H1 (cell line): ENCODE measurements at regions not wholly inside any gene's neighbourhood (a gene's known extent, or its start where the extent isn't known, plus 50 kb on each side); places are given as distances from the start of the nearest gene placed in this dataset.

Experiments used
- ATF2 ChIP-seq: IDR thresholded peaks from 2 replicates; pipeline ENCODE4 v1.6.1; 2012; ENCODE audit warnings: low read length, inconsistent platforms
- ATF3 ChIP-seq: IDR thresholded peaks from 2 replicates; pipeline ENCODE4 v1.6.1; 2011; ENCODE audit warnings: low read depth, mild to moderate bottlenecking, low read length; ENCODE audit not compliant: insufficient read depth
- CEBPB ChIP-seq: IDR thresholded peaks from 2 replicates; pipeline ENCODE4 v1.6.1; 2012; ENCODE audit warnings: low read depth, low read length
- CTCF ChIP-seq, 3 experiments: IDR thresholded peaks; 1 replicate in 2 of 3; 2 replicates in 1 of 3; pipeline versions ENCODE4 v1.5.1 to v1.6.1; 2011; ENCODE audit warnings: low read length in 3 of 3, mild to moderate bottlenecking in 3 of 3, inconsistent platforms in 2 of 3, low read depth in 1 of 3, moderate library complexity in 1 of 3; ENCODE audit not compliant: insufficient read depth in 1 of 3; ENCODE audit errors: control extremely low read depth in 1 of 3
- EZH2 ChIP-seq: fragments of 200-600 bp; sonication (generic); IDR thresholded peaks from 2 replicates; pipeline ENCODE4 v1.7.1; 2012; ENCODE audit warnings: low read depth, mild to moderate bottlenecking, moderate library complexity, low read length, inconsistent platforms; ENCODE audit not compliant: severe bottlenecking
- RFX5 ChIP-seq: IDR thresholded peaks from 2 replicates; pipeline ENCODE4 v1.6.1; 2011; ENCODE audit warnings: low read depth, low read length, improper control_type of control experiment, borderline replicate concordance
- RNF2 ChIP-seq: fragments of 200-900, 300-1000 bp; sonication (generic); IDR thresholded peaks from 2 replicates; pipeline ENCODE4 v1.7.1; 2016; ENCODE audit warnings: borderline replicate concordance, low read depth, mild to moderate bottlenecking, antibody characterized with exemption, low read length; ENCODE audit not compliant: poor library complexity, severe bottlenecking; ENCODE audit errors: missing control alignments
- SRF ChIP-seq: IDR thresholded peaks from 2 replicates; pipeline ENCODE4 v1.6.1; 2011; ENCODE audit warnings: mild to moderate bottlenecking, low read depth, low read length, moderate library complexity
- TAF1 ChIP-seq: IDR thresholded peaks from 2 replicates; pipeline ENCODE4 v1.6.1; 2011; ENCODE audit warnings: mild to moderate bottlenecking, low read depth, low read length

- TF ChIP-seq ATF3 (no peak), SRF (no peak), RFX5 (no peak), CTCF (IDR thresholded peaks at IDR 0.05; ENCODE audit: control extremely low read depth in 1 of 3, insufficient read depth in 1 of 3, low read depth in 1 of 3, low read length in 3 of 3) (no peak), ATF2 (no peak), CEBPB (no peak), TAF1 (no peak), EZH2 (no peak), RNF2 (no peak)
Measured at GRCh38 chr2:9717886-9718451, 87.2 kb upstream of the YWHAQ start.
